ENCODE measurements at regions not wholly inside any gene's neighbourhood (a gene's known extent, or its start where the extent isn't known, plus 50 kb on each side); places are given as distances from the start of the nearest gene placed in this dataset.
"Not testable (repeated sequence)": the region's sequence is repeated elsewhere in the genome, so short reads cannot be mapped to it uniquely, and the experiment has no call there.

DNA sequence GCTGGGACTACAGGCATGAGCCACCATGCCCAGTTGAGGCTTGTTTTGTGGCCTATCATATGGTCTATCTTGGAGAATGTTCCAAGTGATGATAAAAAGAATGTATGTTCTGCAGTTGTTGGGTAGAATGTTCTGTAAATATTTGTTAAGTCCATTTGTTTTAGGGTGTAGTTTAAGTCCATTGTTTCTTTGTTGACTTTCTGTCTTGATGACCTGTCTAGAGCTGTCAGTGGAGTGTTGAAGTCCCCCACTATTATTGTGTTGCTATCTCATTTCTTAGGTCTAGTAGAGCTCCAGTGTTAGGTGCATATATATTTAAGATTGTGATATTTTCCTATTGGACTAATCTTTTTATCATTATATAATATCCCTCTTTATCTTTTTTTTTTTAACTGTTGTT lies 284.3 kb upstream of the EXOC2 start:
- DNase-seq, result not testable (repeated sequence)

- DNase-seq, result no peak
Observed at GRCh38 chr6:971981-972640, 279.2 kb upstream of the EXOC2 start.

DNA sequence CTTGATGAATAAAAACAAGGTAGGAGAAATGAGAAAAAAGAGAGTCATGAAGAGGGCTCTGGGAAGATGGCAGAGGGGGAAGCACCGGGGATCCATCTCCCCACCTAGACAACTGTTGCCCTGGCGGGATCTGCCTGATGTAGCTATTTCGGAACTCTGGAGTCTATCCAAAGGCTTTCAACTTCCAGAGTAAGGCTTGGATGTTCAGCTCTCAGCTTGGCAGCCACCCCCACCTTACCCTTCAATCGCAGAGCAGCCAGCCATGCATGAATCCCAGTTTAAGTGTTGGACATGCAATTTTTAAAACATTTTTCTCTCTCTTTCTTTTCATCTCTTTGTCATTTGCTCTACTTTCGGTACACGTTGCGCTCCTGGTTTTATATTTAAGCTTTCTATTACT lies 275.9 kb upstream of the EXOC2 start:
- no peak for DNase-seq

DNA sequence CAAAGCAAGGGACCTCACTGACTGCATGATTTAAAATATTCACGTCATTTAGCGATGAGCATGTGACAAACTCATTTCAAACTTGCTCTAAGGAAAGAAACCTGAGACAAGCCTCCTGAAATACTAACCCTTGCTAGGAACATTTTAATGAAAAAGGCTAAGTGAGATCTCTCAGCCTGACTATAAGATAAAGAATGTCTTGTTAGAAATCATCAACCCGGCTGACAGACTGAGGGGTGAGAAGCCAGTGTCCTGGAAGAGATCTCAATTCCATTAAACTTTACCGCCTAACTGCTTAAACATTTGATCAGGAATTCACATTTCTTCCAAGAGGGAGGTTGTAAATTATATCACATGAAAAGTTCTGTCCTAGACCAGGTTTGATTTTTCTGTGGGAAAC lies 274.8 kb upstream of the EXOC2 start:
- no peak for DNase-seq

GRCh38 chr6:965343-965742 lies 272.4 kb upstream of the EXOC2 start:
- DNase-seq, result no peak

DNA sequence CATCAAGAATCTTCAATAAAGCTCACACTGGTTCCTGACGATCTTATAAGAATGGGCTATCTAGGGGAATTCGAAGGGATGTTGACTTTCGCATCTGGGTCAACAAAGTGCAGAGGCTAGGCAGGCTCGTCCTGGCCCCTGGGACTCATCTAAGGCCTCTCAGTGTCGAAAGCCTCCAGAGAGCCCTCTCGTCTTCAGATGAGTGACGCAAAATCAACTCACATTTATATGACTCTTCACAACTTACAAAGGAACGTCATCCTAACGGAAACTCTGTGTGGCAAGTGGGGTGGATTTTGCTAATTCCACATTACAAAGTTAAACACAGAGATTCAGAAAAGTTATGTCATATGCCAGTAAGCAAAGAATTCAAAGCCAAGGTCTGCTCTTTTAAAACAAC lies 270.5 kb upstream of the EXOC2 start:
- DNase-seq, result no peak

DNA sequence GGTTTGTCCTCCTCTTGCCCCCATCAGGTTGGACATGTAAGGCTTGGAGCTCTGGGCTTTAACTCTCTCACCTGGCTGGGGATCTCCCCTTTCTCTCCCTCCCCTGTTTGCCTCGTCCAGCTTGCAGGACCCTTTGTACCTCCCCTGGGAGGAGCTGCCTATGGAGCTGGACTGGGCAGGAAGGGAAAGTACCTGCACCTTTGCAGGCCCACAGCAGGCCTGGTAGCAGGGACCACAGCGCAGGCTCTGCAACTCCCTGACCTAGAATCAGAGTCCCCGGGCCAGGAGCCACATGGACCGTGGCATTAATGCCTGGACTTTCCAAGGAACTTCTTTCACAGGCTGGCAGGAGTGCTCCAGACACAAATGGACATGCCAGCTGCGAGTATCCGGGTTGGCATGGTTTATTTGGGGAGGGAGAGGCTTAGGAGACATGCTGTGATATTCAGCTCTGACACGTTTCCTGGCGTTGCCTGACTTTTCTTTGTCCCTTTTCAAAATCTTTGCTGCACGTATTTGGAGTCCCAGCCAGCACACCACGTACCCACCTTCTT lies 268.5 kb upstream of the EXOC2 start:
- no peak for DNase-seq

DNA sequence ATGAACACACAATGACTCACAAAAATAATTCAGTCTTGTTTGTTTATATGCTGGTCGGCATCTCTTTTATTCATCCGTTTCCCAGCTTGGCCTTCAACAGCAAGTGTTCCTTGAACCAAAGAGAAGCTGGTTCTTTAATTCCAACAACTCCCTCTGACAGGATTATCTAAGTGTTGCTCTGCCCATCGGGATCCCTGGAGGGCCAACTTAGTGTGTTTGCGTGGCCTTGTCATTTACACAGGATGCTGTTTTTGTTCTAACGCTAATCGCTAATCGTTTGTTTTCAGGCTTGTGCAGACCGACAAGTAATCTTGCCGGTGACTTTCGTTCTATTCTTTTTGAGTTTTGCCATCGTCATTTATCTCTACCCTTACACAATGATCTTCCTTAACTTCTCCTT lies 267.4 kb upstream of the EXOC2 start:
- DNase-seq, result no peak

DNA sequence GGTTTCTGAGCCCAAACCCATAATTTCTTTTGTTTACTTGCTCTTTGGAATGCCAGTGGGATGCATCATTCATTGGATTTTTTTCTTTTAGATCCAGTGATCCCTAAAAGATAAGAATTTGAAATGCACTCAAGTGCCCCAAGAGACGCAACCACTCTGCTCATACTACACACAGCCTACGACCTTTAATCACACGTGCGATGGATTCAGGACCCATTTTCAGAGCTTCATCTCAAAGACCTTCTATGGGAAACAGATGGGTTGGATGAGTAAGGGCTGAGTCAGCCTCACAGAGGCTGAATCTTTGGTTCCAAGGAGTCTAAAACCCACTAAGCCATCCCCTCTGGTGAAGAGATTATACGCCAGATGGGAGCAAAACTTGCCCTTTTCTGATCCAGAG lies 265.5 kb upstream of the EXOC2 start:
- no peak for DNase-seq

GRCh38 chr6:951399-952181 lies 258.7 kb upstream of the EXOC2 start:
- DNase-seq, result no peak

- DNase-seq, result no peak
Observed at GRCh38 chr6:947235-947934, 254.4 kb upstream of the EXOC2 start.

- DNase-seq, result no peak
Observed at GRCh38 chr6:946546-946945, 253.6 kb upstream of the EXOC2 start.

DNA sequence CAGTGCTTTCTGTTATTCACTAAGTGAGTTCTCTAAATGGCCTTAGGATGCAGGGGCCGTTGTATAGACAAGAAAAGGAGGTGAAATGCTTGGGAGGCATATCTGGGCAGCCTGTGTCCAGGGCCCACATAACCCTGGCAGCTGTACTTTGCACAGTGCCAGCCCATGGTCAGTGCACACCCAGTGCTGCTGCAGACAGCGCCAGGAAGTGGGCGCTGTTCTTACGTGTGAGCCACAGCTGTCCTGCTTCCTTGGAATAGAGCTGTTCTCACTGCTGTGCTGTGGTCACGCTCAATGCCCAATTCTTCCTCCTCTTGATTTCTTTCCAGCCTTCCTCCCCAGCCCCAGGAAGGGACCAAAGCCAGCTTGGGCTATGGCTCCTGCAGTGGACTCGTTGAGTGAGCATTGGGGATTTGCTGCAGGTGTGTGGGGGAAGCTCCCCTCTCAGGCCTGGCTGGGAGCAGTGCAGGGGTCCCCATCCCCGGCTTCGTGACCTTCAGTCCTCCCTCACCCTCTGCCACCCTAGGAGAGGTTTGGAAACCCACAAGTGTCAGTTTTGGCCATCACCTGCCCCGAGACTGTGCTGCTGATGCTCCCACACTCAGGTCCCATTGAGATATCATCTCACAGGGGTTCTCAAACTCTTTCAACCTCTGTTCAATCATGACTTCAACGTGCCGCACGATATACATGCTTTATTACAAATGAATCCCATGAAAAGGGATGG lies 246.8 kb upstream of the EXOC2 start:
- no peak for DNase-seq

DNA sequence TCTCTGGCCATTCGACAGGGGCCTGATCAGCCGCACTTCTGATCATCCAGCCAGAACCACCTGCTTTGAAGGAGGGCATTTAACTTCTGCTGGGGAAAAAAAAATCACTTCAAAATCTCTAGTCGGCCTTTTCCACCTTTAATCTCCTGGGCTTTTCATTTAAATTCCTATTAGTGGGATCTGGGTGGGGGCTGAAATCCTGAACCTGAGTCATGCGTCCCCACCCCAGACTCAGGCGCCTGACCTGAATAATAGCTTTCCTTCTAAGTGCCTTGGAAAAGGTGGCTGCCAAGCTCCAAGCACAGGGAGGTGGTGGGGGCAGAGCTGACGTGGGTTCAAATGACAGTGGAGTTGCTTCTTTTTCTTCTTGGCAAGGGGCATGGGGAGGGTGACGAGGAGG lies 246.0 kb upstream of the EXOC2 start:
- DNase-seq, result no peak

- no peak for DNase-seq
Observed at GRCh38 chr6:938271-938905, 245.4 kb upstream of the EXOC2 start.

- no peak for DNase-seq
Observed at GRCh38 chr6:935582-935981, 242.6 kb upstream of the EXOC2 start.

DNA sequence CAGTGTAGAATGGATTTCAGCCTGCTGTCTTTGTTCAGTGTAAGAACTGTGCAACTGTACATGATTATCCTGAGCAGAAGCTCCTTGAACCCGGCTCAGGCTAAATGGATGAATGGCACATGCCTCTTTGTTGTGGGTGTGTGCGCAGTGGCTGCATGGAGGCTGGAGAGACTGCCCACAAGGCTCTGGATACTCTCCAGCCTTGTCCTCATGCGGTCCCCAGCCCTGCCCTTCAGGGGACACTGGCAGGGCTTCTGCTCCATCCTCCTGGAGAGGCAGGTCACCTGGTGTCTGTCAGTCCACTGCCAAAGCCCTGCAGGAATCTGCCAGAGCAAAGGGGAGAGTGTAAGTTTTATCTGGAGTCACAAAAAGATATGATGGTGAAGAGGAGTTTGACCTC lies 241.7 kb upstream of the EXOC2 start:
- DNase-seq, result no peak

DNA sequence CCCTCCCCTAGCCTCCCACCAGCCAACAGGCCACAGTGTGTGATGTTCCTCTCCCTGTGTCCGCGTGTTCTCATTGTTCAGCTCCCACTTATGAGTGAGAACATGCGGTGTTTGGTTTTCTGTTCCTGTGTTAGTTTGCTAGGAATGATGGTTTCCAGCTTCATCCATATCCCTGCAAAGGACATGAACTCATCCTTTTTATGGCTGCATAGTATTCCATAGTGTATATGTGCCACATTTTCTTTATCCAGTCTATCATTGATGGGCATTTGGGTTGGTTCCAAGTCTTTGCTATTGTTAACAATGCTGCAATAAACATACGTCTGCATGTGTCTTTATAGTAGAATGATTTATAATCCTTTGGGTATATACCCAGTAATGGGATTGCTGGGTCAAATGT lies 239.0 kb upstream of the EXOC2 start:
- not testable (repeated sequence) for DNase-seq

DNA sequence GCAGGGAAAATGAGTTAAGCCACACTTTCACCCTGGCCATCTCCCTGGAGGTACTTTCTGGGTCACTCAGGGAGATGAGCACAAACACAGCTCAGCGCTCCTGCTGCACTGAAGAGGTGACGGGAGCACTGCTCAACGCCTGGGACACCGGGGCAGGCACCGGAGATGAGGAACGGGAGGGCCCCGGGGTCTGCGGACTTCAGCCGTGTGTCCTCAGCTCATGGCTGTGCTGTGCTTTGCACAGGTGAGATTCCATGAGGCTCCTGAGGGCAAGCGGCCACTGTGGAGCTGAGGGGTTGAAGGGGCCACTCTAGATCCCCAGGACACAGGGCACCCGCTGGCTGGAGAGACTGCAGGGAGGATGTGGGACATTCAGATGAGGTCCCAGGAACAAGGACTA lies 234.2 kb upstream of the EXOC2 start:
- DNase-seq, result no peak

- no peak for DNase-seq
Observed at GRCh38 chr6:925656-926213, 232.8 kb upstream of the EXOC2 start.

- DNase-seq, result no peak
Observed at GRCh38 chr6:924661-925060, 231.7 kb upstream of the EXOC2 start.

GRCh38 chr6:921400-921799 lies 228.5 kb upstream of the EXOC2 start:
- DNase-seq, result no peak

Data from CD4-positive, alpha-beta T cell treated with Interleukin-15 for 1 hour (primary cell).